ENCODE measurements at regions not wholly inside any gene's neighbourhood (a gene's known extent, or its start where the extent isn't known, plus 50 kb on each side); places are given as distances from the start of the nearest gene placed in this dataset.

GRCh38 chr5:61964201-61964600 is 341.8 kb upstream of the KIF2A start:
- DNase-seq, result peak; percentile 1 to 79 (median 5)

- no peak for DNase-seq
Observed at GRCh38 chr5:61965069-61965468, 340.9 kb upstream of the KIF2A start.

GRCh38 chr5:61965490-61965889 is 340.5 kb upstream of the KIF2A start:
- peak in 1 of 3 donors; percentile 6 for DNase-seq

DNA sequence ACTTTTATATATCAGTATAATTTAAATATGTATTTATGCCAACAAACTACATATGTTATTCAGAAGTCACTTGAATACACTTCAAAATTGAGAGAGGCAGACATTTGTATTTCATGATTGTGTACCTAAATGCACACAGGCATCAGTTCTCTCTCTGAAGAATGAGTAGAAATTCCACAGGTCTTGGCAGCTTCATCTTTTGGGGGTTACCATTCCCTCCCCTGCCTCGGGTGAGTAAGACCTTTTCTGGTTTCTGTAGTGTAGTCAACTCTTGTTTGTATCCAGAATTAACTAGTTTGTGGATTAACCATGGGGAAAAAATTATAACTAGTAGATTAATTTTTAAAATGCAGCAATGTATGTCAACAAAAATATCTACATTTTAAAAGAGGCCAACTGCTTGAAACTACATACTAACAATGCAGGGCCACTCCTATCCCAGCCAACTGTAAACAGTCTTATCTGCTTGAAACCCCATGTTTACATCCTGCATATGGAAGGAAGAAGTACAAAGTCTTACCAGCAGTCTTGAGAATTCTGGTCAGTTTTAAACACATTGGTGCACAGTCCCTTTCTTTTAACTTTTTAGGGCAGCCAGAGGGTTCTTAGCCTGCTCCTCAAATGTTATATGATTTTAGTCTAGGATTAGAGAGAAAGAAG is 339.6 kb upstream of the KIF2A start:
- no peak for DNase-seq

- DNase-seq, result no peak
Observed at GRCh38 chr5:61966997-61967396, 339.0 kb upstream of the KIF2A start.

GRCh38 chr5:61967681-61968080 is 338.3 kb upstream of the KIF2A start:
- no peak for DNase-seq

GRCh38 chr5:61969347-61969746 is 336.7 kb upstream of the KIF2A start:
- peak in 1 of 3 donors; percentile 38 for DNase-seq

- DNase-seq, result peak in 1 of 3 donors; percentile 35
Observed at GRCh38 chr5:61969755-61970154, 336.3 kb upstream of the KIF2A start.

GRCh38 chr5:61970218-61970617 is 335.8 kb upstream of the KIF2A start:
- no peak for DNase-seq

DNA sequence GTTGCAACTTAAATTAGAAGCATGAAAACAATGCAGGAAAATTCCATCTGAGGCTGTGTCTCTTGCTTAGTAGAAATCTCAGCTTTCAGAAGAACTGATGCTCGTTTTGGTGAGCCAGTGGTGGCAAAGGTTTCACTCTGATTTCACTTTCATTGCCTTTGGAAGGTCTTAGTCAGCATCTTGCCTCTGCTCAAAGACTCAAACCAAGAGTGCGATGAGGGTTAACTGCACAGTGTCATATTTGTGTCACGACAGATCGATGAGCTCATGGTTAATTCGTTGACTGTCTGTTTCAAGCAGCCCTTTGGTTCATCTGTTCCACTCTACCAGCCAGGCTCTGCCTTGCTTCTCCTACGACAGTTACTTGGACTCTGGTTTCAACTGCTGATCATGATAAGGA is 331.3 kb upstream of the KIF2A start:
- DNase-seq, result no peak

DNA sequence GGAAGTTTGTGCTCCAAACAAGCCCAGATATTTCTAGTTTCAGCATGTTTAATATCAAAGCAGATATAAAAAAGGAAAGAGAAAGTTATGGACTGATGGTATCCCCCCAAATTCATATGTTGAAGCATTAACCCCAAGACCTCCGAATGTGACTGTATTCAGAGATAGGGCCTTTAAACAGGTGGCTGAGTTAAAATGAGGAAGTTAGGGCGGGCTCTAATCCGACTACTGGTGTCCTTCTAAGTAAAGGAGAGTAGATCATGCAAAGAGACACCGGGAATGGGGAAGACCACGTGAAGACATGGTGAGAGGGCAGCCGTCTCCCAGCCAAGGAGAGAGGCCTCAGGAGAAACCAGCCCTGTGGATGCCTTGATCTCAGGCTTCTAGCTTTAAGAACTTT is 324.1 kb upstream of the KIF2A start:
- no peak for DNase-seq

DNA sequence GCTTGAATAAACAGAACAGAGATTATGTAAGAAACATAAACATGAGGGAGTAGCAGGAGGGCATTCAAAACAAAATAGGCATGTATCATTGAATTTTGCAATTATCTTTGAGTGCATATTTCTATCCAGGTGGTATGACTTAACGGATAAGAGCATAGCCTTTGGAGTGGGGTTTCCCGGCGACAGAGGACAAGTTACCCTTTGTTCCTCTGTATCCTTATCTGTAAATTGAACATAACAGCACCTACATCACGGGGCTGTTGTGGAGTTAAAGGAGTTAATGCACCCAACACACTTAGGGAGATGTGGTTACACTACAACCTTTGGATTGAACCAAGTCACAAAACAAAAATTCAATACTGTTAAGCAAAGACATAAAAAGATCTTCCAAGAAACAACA is 314.6 kb upstream of the KIF2A start:
- DNase-seq, result no peak

DNA sequence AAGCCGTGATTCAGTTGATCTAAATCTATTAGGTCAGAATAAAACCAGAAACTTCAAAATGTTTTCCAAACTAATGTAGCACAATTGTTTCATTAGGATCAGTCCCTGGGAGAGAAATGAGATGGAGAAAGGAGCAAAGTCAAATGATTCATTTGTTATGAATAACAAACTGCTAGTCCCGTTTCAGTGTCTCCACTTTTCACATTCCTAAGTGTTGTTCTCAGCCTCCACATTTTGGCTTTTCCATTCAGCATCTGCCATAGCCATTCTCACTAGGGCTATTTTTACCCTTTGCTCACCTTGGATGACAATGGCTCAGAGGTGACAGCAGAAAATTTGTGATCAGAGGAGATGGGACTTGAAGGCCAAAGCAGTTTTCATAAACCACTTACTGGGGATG is 314.1 kb upstream of the KIF2A start:
- no peak for DNase-seq

DNA sequence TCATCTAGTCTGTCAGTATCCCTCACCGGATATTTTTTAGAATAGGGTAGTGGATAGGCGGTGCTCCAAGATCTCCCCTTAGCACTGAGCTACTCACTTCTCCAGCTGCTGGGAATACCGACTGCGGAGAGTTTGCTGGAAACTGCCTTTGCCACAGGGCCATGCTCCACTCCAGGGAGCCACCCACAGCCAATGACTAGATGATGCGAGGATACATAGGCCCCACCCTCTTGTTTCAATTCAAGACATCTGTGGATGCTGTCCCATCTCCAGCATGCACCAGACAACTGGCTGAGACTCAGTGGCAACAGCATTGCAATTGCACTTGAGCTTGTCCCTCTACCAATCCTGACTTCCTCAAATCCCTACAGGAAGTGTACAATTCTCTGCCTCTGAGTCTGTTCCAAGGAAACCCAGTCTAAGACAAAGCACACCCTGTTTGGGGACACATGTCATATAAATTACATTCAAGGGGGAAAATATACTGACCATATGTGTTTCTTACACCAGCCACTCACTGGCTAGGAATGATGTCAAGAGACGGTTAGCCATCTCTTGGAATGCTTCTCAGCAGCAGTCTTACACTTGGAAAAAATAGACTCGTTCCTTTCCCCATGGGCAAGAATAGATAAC is 312.6 kb upstream of the KIF2A start:
- peak in 2 of 3 donors; percentile 18 to 47 for DNase-seq

- DNase-seq, result peak in 2 of 3 donors; percentile 8 to 15
Observed at GRCh38 chr5:61994171-61994570, 311.8 kb upstream of the KIF2A start.

GRCh38 chr5:61995486-61995885 is 310.5 kb upstream of the KIF2A start:
- DNase-seq, result peak in 1 of 3 donors; percentile 3

GRCh38 chr5:61999371-61999770 is 306.6 kb upstream of the KIF2A start:
- DNase-seq, result no peak

GRCh38 chr5:62000646-62001045 is 305.4 kb upstream of the KIF2A start:
- DNase-seq, result no peak

DNA sequence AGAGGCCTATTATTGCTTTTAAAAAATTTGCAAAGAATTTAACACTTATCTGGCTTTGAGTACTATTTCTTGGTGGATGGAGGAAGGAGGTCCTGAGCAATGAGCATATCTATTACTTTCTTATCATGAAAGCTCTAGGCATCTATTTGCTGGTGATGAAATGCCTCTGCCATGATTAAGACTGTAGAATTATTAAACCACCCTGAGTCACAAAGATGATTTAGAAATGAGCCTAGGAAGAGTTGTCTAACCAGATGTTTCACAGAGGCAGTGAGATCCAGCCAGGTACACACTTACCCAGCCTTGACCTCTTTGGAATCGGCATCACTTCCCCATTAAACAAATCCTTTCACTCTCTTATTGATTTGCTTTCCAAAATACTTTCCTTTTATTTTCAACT is 304.4 kb upstream of the KIF2A start:
- no peak for DNase-seq

GRCh38 chr5:62002436-62002835 is 303.6 kb upstream of the KIF2A start:
- DNase-seq, result no peak

- no peak for DNase-seq
Observed at GRCh38 chr5:62005551-62005950, 300.5 kb upstream of the KIF2A start.

GRCh38 chr5:62007457-62007856 is 298.5 kb upstream of the KIF2A start:
- no peak for DNase-seq

DNA sequence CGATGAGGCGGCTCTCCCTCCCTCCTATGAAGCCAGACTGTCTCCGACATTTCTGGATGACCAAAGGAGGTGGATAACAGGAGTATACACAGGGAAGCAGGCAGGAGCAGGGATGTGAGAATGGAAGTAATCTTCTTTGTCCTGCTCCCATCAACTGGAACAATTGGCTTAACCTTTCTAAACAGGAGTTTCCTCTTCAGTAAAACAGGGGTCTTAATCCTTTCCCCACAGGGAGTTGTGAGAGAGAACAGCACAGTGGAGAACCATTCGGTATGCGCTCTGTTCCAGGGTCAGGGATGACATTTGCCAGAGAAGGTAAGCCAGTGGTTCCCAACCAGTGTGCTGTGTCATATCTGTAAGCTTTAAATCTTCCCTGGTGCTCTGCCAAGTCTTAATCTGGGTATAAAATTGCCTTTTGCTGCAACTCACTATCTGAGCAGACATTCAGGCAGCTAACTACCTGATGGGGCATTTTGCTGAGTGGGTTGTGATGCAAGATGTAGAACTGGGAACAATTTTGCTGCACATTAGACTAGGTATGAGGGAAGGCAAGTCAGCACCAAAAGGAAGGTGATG is 294.8 kb upstream of the KIF2A start:
- DNase-seq, result no peak

- DNase-seq, result peak in 2 of 3 donors; percentile 32 to 60
Observed at GRCh38 chr5:62017092-62017491, 288.9 kb upstream of the KIF2A start.

Data from muscle of back (tissue), 3 donors.